Fibroblast of mammary gland (primary cell): ENCODE measurements at regions not wholly inside any gene's neighbourhood (a gene's known extent, or its start where the extent isn't known, plus 50 kb on each side); places are given as distances from the start of the nearest gene placed in this dataset.

ENCODE experiments used
- DNase-seq: peaks from one replicate; pipeline ENCODE4 v3.0.0-alpha.2; 2010; ENCODE audit warnings: low read depth
- H3K4me3 ChIP-seq: 2 replicates; pipeline ENCODE4 v1.5.1; 2011; ENCODE audit warnings: low read depth, mild to moderate bottlenecking, low read length, moderate library complexity; ENCODE audit not compliant: control insufficient read depth
- CTCF ChIP-seq: conservative IDR thresholded peaks from 2 replicates; pipeline ENCODE4 v1.5.1; 2011; ENCODE audit warnings: low read depth, low read length, inconsistent platforms; ENCODE audit not compliant: control insufficient read depth, insufficient read depth

- peak; percentile 82 for DNase-seq
- no peak overlapping the region for H3K4me3 ChIP-seq
- no peak for TF ChIP-seq CTCF
Observed at GRCh38 chr7:81608748-81609382, 161.0 kb downstream of the HGF start.

- H3K4me3 ChIP-seq, result no peak overlapping the region
- DNase-seq, result no peak
- no peak for TF ChIP-seq CTCF
Observed at GRCh38 chr7:81607987-81608386, 161.9 kb downstream of the HGF start.

- no peak overlapping the region for H3K4me3 ChIP-seq
- DNase-seq, result no peak
- TF ChIP-seq CTCF, result no peak
Observed at GRCh38 chr7:81606078-81606863, 163.6 kb downstream of the HGF start.

DNA sequence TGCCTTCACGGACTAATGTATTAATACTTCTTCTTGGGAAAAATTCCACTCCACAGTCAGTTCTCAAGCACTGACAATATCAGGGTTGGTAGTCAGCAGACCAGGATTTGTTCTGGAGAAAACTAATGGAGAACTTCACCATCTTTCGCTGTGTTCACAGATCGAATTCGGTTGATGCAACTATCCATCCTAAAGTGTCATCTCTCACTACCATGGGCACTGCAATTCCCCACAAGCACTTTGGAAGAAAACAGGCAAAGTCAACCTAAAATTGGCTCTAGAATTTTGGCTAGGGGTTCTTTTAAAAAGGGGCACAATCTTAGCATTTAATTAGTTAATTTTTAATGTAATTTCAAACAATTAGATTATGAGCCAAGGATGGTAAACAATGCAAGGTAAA, 164.4 kb downstream of the HGF start:
- no peak for DNase-seq
- no peak overlapping the region for H3K4me3 ChIP-seq
- no peak for TF ChIP-seq CTCF

- no peak overlapping the region for H3K4me3 ChIP-seq
- TF ChIP-seq CTCF, result no peak
- DNase-seq, result no peak
Observed at GRCh38 chr7:81604808-81605174, 165.1 kb downstream of the HGF start.

- no peak overlapping the region for H3K4me3 ChIP-seq
- peak; percentile 99 for DNase-seq
- no peak for TF ChIP-seq CTCF
Observed at GRCh38 chr7:81604075-81604807, 165.6 kb downstream of the HGF start.
